NCI-H2107 treated with DMSO at 0.1 percent for 48 hours (cell line): ENCODE measurements at regions not wholly inside any gene's neighbourhood (a gene's known extent, or its start where the extent isn't known, plus 50 kb on each side); places are given as distances from the start of the nearest gene placed in this dataset.
"Not testable (repeated sequence)": the region's sequence is repeated elsewhere in the genome, so short reads cannot be mapped to it uniquely, and the experiment has no call there.

Experiments
- DNase-seq: peaks from one replicate; lab custom pipeline; 2025; ENCODE audit not compliant: unreplicated experiment; lab: John Stamatoyannopoulos, UW

- DNase-seq = no peak
Measured at GRCh38 chr12:69028941-69029729, 96.2 kb upstream of the CPM start.

- DNase-seq = no peak
Measured at GRCh38 chr12:69030321-69030720, 97.3 kb upstream of the CPM start.

GRCh38 chr12:69036533-69036932 is 103.6 kb upstream of the CPM start:
- no peak for DNase-seq

- DNase-seq = no peak
Measured at GRCh38 chr12:69036999-69037398, 104.0 kb upstream of the CPM start.

GRCh38 chr12:69039911-69040310 is 106.9 kb upstream of the CPM start:
- peak; percentile 62 for DNase-seq

GRCh38 chr12:69042557-69042956 is 109.6 kb upstream of the CPM start:
- DNase-seq = no peak

GRCh38 chr12:69042970-69043369 is 110.0 kb upstream of the CPM start:
- peak; percentile 18 for DNase-seq

GRCh38 chr12:69044887-69045286 is 111.9 kb upstream of the CPM start:
- DNase-seq = no peak

GRCh38 chr12:69045430-69045829 is 112.5 kb upstream of the CPM start:
- no peak for DNase-seq

- DNase-seq = no peak
Measured at GRCh38 chr12:69046363-69046762, 113.4 kb upstream of the CPM start.

GRCh38 chr12:69046920-69047319 is 113.9 kb upstream of the CPM start:
- no peak for DNase-seq

GRCh38 chr12:69047990-69048389 is 115.0 kb upstream of the CPM start:
- no peak for DNase-seq

GRCh38 chr12:69049855-69050254 is 116.9 kb upstream of the CPM start:
- DNase-seq = not testable (repeated sequence)

GRCh38 chr12:69052613-69053408 is 119.8 kb upstream of the CPM start:
- no peak for DNase-seq

- no peak for DNase-seq
Measured at GRCh38 chr12:69054343-69055056, 121.5 kb upstream of the CPM start.

GRCh38 chr12:69055280-69055679 is 122.3 kb upstream of the CPM start:
- DNase-seq = no peak

- no peak for DNase-seq
Measured at GRCh38 chr12:69055706-69056105, 122.7 kb upstream of the CPM start.

- DNase-seq = no peak
Measured at GRCh38 chr12:69056743-69057515, 124.0 kb upstream of the CPM start.

- no peak for DNase-seq
Measured at GRCh38 chr12:69057742-69058141, 124.8 kb upstream of the CPM start.

GRCh38 chr12:69059465-69060457 is 126.8 kb upstream of the CPM start:
- DNase-seq = no peak
